ENCODE measurements at regions not wholly inside any gene's neighbourhood (a gene's known extent, or its start where the extent isn't known, plus 50 kb on each side); places are given as distances from the start of the nearest gene placed in this dataset.

DNA sequence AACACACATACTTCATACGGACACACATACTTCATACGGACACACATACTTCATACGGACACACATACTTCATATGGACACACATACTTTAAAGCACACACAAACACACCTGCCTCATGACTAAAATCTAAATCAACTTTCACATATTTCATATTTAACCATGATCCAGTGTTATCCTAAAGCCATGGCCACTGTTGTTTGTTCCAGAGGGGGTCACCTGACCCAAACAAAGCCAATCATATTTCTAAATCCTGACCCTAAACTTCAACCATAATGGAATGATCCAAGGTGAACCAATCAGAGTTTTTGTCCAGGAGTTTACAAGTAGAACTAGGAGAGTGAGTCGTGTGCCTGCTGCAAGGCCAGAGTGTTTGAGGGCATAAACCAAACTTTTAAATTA, 97.2 kb upstream of the KIT start:
- TF ChIP-seq, protein P1, sequence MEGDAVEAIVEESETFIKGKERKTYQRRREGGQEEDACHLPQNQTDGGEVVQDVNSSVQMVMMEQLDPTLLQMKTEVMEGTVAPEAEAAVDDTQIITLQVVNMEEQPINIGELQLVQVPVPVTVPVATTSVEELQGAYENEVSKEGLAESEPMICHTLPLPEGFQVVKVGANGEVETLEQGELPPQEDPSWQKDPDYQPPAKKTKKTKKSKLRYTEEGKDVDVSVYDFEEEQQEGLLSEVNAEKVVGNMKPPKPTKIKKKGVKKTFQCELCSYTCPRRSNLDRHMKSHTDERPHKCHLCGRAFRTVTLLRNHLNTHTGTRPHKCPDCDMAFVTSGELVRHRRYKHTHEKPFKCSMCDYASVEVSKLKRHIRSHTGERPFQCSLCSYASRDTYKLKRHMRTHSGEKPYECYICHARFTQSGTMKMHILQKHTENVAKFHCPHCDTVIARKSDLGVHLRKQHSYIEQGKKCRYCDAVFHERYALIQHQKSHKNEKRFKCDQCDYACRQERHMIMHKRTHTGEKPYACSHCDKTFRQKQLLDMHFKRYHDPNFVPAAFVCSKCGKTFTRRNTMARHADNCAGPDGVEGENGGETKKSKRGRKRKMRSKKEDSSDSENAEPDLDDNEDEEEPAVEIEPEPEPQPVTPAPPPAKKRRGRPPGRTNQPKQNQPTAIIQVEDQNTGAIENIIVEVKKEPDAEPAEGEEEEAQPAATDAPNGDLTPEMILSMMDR (conservative IDR thresholded peaks at IDR 0.05): no peak
- Mint-ChIP-seq H3K27ac (no peak overlapping the region), H3K9me3 (no peaks in the 10 kb centered on the region)

DNA sequence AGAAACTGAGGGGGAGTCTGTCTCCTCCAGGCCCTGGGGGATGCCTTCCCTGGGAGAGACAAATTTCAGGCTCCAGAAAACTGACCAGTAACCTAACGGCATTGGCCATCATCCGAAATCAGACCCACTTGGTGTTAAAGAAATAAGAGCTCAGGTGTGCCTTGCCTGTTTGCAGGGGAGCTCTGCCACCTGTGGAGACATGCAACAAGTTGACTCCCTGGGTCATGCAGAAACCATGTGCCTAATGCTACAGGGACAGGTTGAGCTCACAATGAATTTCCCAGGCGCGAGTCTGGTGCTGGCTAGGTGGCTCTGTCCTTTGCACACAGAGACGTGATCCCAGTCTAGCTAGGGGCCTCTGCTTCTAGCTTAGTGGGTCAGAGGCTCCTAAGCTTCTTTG, 95.8 kb upstream of the KIT start:
- Mint-ChIP-seq H3K9me3 (no peaks in the 10 kb centered on the region), H3K4me1 (ENCODE audit: unreplicated experiment) (peaks cover 9% of the 10 kb centered on the region)

More for the DNA sequence above, 97.2 kb upstream of the KIT start:
- DNase-seq (ENCODE audit: extremely low spot score, unreplicated experiment): no peak
- no peaks in the 10 kb centered on the region for H3K27me3 Mint-ChIP-seq
- no peaks in the 10 kb centered on the region for H3K36me3 Mint-ChIP-seq
- H3K4me3 Mint-ChIP-seq: no peak overlapping the region
- no peaks in the 10 kb centered on the region for H3K4me1 Mint-ChIP-seq (ENCODE audit: unreplicated experiment)

DNA sequence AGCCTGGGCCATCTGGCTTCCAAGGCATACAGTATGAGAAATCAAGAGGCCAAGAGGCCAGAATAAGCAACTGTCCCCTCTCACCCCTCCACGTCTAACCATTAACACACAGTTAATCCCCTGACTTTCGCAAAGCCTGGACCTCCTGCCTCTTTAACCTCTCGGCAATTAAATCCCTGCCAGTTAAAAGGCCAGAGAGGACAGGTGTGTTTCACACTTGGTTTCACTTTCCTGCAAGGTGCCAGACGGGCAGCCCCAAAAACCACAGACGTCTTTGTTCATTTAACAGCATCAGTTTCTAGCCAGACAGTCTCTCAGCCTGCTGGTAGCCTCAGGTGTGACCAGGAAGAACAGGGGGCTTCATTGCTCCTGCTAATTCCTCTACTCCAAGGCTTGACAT, 91.1 kb upstream of the KIT start:
- H3K27me3 Mint-ChIP-seq: no peaks in the 10 kb centered on the region
- DNase-seq (ENCODE audit: extremely low spot score, unreplicated experiment): no peak
- H3K27ac Mint-ChIP-seq: no peak overlapping the region
- TF ChIP-seq, protein P1 (conservative IDR thresholded peaks at IDR 0.05): no peak
- H3K36me3 Mint-ChIP-seq: no peaks in the 10 kb centered on the region
- H3K4me3 Mint-ChIP-seq: no peak overlapping the region
- peaks cover 18% of the 10 kb centered on the region for H3K4me1 Mint-ChIP-seq (ENCODE audit: unreplicated experiment)
- no peaks in the 10 kb centered on the region for H3K9me3 Mint-ChIP-seq

More for the DNA sequence above, 95.8 kb upstream of the KIT start:
- TF ChIP-seq, protein P1 (conservative IDR thresholded peaks at IDR 0.05): no peak
- no peak for DNase-seq (ENCODE audit: extremely low spot score, unreplicated experiment)
- no peaks in the 10 kb centered on the region for H3K36me3 Mint-ChIP-seq
- H3K4me3 Mint-ChIP-seq: no peak overlapping the region
- no peak overlapping the region for H3K27ac Mint-ChIP-seq
- no peaks in the 10 kb centered on the region for H3K27me3 Mint-ChIP-seq

DNA sequence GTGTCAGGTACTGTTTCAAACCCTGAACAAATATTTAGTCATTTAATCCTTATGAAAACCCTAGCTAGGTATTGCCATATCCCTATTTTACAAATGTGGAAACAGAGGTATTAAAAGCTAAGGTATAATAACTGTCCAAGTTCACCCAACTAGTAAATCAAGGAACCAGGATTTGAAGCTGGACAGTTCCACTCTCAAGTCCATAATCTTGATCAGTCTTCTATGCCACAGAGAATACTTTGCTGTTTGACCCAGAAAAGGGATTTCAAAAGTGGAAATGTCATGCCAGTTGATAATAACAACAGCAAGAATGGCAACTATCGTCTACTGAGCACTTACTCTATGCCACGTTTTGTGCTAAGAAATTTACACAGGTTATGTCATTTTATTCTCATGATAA, 90.4 kb upstream of the KIT start:
- no peak overlapping the region for H3K27ac Mint-ChIP-seq
- peaks cover 18% of the 10 kb centered on the region for H3K4me1 Mint-ChIP-seq (ENCODE audit: unreplicated experiment)
- no peaks in the 10 kb centered on the region for H3K36me3 Mint-ChIP-seq
- H3K4me3 Mint-ChIP-seq: no peak overlapping the region
- H3K9me3 Mint-ChIP-seq: no peaks in the 10 kb centered on the region
- TF ChIP-seq, protein P1 (conservative IDR thresholded peaks at IDR 0.05): no peak
- no peak for DNase-seq (ENCODE audit: extremely low spot score, unreplicated experiment)
- H3K27me3 Mint-ChIP-seq: no peaks in the 10 kb centered on the region

DNA sequence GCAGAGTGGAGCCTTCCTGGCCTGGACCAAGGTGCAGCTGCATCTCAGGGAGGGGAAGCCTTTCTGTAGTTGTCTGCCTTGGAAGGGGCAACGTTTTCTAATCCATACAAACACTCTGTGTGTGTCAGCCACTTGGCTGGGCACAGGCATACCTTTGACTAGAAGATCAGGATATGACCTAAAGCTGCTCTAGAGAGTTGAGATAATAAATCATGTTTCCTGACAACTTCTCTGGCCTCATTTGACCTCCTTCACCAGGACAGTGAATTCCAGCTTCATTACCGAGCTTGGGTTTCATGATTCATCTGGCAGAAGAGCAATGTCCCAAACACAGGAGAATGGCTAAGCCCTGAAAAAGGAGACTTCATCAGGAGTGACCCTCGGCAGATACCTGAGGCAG, 89.6 kb upstream of the KIT start:
- Mint-ChIP-seq H3K27me3 (no peaks in the 10 kb centered on the region), H3K27ac (peak overlapping the region; percentile 68), H3K9me3 (no peaks in the 10 kb centered on the region), H3K4me1 (ENCODE audit: unreplicated experiment) (peaks cover 18% of the 10 kb centered on the region), H3K36me3 (no peaks in the 10 kb centered on the region), H3K4me3 (no peak overlapping the region)
- no peak for DNase-seq (ENCODE audit: extremely low spot score, unreplicated experiment)
- TF ChIP-seq, protein P1 (conservative IDR thresholded peaks at IDR 0.05): no peak

DNA sequence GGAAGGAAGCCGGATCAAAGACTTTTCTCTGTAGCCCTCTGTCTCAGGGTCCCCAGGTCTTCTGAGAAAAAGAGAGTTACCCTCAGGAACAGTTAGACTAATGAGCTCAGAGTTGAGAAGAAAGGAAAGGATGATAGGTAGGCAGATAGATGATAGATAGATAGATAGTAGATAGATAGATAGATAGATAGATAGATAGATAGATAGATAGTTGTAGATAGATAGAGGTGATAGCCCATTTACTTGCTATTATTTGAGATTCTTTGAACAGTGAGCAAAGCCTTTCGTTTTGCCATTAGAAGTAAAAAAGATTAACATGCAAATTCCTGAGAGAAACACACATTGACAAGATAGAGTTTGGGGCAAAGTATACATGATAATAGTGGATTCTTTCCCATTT, 86.9 kb upstream of the KIT start:
- no peak for DNase-seq (ENCODE audit: extremely low spot score, unreplicated experiment)
- Mint-ChIP-seq H3K4me1 (ENCODE audit: unreplicated experiment) (peaks cover 18% of the 10 kb centered on the region), H3K27ac (no peak overlapping the region), H3K9me3 (peaks cover 4% of the 10 kb centered on the region), H3K27me3 (peaks cover 3% of the 10 kb centered on the region), H3K4me3 (no peak overlapping the region), H3K36me3 (no peaks in the 10 kb centered on the region)
- TF ChIP-seq, protein P1 (conservative IDR thresholded peaks at IDR 0.05): no peak

All from type B pancreatic cell (in vitro differentiated cells).